NCI-H524 (cell line): ENCODE measurements at regions not wholly inside any gene's neighbourhood (a gene's known extent, or its start where the extent isn't known, plus 50 kb on each side); places are given as distances from the start of the nearest gene placed in this dataset.
A peak's percentile ranks its signal among the peaks of the same experiment; 100 is the strongest.

Source experiments
- DNase-seq, 2 experiments: peaks; one replicate each; lab custom pipeline; 2025; lab: John Stamatoyannopoulos, UW

DNA sequence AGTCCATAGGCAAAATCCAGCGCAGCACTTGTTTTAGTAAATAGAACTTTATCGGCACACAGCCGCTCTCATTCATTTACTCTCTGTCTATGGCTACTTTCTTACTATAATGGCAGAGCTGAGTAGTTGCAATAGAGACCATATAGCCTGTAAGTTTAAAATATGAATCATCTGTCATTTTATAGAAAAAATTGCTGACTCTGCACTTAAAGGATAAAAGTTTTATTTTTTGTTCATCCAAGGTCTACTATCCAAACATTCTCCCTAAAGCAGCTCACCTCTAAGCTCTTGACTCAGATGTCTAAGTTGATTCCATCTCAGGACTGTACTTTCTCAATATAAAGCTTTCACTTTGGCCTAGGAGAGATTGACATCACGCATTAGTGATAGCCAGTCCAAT lies 825.7 kb downstream of the OLFM4 start:
- no peak for DNase-seq

GRCh38 chr13:53856573-53857195 lies 828.1 kb downstream of the OLFM4 start:
- peak in 1 of 2 experiments; percentile 44 for DNase-seq

DNA sequence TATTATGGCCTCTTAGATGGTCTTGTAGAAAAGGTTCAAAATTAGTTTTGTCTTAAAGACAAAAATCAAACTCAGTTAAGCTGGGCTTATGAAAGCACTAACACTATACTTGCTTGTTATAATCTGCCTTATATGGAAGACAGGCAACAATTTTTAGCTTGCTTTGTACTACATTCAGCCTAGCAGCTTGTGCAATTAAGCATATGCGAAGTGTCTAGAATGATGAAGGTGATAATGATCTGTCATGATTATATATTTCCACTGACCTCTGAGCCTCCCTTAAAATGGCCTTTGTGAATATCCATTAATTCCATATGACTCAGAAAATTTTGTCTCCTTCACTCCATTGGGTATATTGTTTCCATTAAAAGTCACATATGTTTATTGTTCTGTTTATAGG lies 834.9 kb downstream of the OLFM4 start:
- DNase-seq = no peak

GRCh38 chr13:53873558-53873957 lies 844.9 kb downstream of the OLFM4 start:
- peak in 1 of 2 experiments; percentile 7 for DNase-seq

GRCh38 chr13:53878861-53879260 lies 850.2 kb downstream of the OLFM4 start:
- DNase-seq = no peak

DNA sequence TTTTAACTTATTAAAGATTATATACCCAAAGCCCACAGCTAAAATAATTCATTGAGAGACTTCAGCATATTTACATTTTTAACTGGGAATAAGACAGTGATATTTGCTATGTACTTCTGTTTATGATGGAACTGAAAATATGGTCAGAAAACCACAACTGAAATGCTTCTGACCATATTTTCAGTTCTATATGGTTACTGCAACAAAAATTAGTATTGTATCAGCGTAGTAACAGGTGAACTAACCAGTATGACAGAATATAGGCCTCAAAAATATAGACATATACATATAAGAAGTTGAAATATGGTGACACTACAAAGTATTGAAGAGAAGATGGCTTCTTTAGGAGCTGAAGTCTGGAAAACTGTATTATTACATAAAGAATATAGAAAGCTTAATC lies 857.4 kb downstream of the OLFM4 start:
- DNase-seq = no peak

GRCh38 chr13:53890696-53891095 lies 862.1 kb downstream of the OLFM4 start:
- DNase-seq = no peak

GRCh38 chr13:53901593-53901992 lies 873.0 kb downstream of the OLFM4 start:
- no peak for DNase-seq

GRCh38 chr13:53907891-53908290 lies 879.3 kb downstream of the OLFM4 start:
- no peak for DNase-seq

GRCh38 chr13:53920916-53921315 lies 892.3 kb downstream of the OLFM4 start:
- no peak for DNase-seq

DNA sequence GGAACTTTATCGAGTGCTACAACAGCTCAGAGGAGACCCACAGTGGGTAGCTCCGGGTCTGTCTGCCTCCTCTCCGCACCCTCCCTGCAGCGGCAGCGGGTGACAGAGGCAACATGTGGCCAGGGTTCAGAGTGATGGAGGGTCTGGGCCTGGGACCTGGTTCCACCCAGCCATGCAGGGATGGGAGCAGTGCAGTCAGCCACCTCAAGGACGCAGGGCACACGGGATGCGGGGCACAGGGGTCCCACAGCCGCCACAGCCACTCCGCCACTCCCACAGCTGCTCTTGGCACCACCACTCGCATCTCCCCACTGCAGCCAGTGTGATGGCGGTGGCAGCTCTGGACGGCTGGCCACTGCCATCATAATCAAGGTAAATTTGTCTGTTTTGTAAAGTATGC lies 892.9 kb downstream of the OLFM4 start:
- no peak for DNase-seq

GRCh38 chr13:53941588-53942190 lies 913.1 kb downstream of the OLFM4 start:
- DNase-seq = peak; percentile 9 to 49

DNA sequence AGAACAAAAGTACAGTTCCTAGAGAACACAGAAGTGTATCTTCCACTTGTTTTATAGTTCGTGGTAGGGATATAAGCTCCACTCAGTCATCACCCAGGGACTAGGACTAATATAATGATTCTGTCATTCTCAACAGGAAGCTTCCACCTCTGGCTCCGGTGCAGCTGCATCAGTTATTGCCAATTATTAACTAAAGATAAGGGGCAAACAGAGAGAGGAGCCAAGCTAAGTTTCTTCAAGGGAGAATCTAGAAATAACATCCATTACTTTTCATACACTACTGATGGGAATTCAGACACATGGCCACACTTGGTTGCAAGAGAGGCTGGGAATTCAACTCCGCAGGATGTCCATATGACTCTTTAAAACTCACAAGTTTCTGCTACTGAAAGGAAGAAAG lies 917.9 kb downstream of the OLFM4 start:
- DNase-seq = no peak

DNA sequence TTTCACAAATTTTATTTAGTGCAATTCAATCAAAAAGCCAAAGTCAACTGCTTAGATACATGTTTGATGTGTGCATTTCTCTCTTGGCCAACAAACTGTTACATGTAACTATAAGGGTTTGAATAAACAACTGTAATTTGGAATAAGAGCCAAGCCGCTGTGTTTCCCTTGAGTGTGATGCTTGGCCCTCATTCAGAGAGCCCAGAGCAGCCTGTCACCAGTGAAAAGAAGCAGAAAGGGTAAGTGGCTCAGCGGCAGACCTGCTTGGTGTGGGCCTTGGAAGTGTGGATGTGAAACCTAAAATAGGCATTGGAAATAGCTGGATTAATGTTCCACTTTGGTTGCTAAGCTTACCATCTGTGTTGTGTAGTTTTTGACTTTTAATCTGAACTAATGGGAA lies 924.6 kb downstream of the OLFM4 start:
- peak; percentile 56 to 88 for DNase-seq
